Panc1 (cell line): ENCODE measurements at regions not wholly inside any gene's neighbourhood (a gene's known extent, or its start where the extent isn't known, plus 50 kb on each side); places are given as distances from the start of the nearest gene placed in this dataset.

ENCODE experiments used
- POLR2AphosphoS5 ChIP-seq: IDR thresholded peaks from 2 replicates; pipeline ENCODE4 v1.6.1; 2012; ENCODE audit warnings: mild to moderate bottlenecking, low read depth, low read length, moderate library complexity
- TF ChIP-seq, protein P1 (sequence below): fragments of 450-650 bp; IDR thresholded peaks from 2 replicates; pipeline ENCODE4 v1.5.1; 2017; ENCODE audit warnings: mild to moderate bottlenecking
- TF ChIP-seq, protein P2 (sequence below), 2 experiments: IDR thresholded peaks; 2 replicates each; pipeline ENCODE4 v1.6.1; 2011 to 2012; ENCODE audit warnings: low read depth in 2 of 2, control low read depth in 1 of 2, low read length in 1 of 2, mild to moderate bottlenecking in 1 of 2, moderate library complexity in 1 of 2; ENCODE audit not compliant: insufficient read depth in 1 of 2

DNA sequence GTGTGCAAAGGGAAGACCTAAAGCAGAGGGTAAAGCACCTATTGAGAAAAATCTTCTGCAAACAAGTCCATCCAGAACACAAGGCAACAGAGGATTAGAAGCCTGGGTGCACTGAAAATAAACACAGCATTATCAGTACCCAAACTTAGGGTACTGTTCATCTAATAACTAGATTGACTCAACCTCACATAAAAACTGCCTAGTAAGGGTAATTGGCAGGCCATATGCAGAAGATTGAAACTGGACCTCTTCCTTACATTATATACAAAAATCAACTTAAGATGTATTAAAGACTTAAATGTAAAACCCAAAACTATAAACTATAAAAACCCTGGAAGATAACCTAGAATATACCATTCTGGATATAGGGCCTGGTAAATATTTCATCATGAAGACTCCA lies 91.2 kb upstream of the SIRPG start:
- TF ChIP-seq, protein P1, sequence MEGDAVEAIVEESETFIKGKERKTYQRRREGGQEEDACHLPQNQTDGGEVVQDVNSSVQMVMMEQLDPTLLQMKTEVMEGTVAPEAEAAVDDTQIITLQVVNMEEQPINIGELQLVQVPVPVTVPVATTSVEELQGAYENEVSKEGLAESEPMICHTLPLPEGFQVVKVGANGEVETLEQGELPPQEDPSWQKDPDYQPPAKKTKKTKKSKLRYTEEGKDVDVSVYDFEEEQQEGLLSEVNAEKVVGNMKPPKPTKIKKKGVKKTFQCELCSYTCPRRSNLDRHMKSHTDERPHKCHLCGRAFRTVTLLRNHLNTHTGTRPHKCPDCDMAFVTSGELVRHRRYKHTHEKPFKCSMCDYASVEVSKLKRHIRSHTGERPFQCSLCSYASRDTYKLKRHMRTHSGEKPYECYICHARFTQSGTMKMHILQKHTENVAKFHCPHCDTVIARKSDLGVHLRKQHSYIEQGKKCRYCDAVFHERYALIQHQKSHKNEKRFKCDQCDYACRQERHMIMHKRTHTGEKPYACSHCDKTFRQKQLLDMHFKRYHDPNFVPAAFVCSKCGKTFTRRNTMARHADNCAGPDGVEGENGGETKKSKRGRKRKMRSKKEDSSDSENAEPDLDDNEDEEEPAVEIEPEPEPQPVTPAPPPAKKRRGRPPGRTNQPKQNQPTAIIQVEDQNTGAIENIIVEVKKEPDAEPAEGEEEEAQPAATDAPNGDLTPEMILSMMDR: no peak
- no peak for TF ChIP-seq POLR2AphosphoS5
- TF ChIP-seq, protein P2, sequence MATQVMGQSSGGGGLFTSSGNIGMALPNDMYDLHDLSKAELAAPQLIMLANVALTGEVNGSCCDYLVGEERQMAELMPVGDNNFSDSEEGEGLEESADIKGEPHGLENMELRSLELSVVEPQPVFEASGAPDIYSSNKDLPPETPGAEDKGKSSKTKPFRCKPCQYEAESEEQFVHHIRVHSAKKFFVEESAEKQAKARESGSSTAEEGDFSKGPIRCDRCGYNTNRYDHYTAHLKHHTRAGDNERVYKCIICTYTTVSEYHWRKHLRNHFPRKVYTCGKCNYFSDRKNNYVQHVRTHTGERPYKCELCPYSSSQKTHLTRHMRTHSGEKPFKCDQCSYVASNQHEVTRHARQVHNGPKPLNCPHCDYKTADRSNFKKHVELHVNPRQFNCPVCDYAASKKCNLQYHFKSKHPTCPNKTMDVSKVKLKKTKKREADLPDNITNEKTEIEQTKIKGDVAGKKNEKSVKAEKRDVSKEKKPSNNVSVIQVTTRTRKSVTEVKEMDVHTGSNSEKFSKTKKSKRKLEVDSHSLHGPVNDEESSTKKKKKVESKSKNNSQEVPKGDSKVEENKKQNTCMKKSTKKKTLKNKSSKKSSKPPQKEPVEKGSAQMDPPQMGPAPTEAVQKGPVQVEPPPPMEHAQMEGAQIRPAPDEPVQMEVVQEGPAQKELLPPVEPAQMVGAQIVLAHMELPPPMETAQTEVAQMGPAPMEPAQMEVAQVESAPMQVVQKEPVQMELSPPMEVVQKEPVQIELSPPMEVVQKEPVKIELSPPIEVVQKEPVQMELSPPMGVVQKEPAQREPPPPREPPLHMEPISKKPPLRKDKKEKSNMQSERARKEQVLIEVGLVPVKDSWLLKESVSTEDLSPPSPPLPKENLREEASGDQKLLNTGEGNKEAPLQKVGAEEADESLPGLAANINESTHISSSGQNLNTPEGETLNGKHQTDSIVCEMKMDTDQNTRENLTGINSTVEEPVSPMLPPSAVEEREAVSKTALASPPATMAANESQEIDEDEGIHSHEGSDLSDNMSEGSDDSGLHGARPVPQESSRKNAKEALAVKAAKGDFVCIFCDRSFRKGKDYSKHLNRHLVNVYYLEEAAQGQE (IDR thresholded peaks at IDR 0.05; ENCODE audit: insufficient read depth in 1 of 2, low read depth in 2 of 2, low read length in 1 of 2): no peak
